ENCODE measurements at regions not wholly inside any gene's neighbourhood (a gene's known extent, or its start where the extent isn't known, plus 50 kb on each side); places are given as distances from the start of the nearest gene placed in this dataset.

DNA sequence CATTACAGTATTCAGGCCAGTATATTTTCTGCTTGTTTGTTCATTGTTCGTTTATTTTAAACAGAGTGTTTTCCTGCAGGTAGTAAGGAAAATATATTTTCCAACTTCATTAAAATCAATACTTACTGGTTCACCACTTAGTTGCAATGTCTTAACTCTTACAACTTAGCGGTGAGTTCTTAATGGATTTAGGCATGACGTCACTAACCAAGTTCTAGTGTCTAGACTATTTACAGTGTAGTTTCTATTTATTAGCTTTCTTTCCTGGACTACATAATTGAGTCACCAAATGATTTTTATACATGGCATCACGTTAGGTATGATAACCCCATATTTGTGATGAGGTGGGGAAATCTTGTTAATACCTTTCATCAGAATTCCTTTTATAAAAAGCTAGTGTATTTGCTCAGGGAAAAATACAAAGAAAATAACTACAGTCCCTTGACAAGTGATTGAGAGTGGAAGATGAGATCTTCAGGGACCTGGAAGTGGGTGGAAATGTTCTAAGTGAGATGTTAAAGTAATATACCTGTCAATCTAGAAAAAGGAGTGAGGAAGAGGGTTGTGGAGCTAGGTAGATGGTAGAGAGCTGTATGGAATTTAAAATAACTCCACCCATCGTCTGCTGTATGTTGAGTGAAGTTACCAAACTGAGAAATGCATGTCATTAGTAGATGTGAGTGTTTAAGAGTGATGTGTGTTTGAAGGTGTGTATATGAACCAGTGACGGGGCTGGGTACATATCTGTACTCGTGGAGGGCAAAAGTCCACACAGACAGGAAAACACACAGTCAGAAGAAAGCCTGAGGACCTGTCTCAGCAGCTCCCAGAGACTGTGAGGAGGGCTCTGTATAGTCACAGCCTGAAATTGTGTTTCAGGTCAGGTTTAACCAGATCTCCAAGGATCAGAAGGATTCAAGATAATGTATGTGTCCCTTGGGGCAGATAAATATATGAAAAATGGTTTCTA lies 197.6 kb upstream of the ADAMTS5 start:
- TF ChIP-seq EZH2 (IDR thresholded peaks at IDR 0.05; ENCODE audit: borderline replicate concordance), result no peak
- TF ChIP-seq, protein P1, sequence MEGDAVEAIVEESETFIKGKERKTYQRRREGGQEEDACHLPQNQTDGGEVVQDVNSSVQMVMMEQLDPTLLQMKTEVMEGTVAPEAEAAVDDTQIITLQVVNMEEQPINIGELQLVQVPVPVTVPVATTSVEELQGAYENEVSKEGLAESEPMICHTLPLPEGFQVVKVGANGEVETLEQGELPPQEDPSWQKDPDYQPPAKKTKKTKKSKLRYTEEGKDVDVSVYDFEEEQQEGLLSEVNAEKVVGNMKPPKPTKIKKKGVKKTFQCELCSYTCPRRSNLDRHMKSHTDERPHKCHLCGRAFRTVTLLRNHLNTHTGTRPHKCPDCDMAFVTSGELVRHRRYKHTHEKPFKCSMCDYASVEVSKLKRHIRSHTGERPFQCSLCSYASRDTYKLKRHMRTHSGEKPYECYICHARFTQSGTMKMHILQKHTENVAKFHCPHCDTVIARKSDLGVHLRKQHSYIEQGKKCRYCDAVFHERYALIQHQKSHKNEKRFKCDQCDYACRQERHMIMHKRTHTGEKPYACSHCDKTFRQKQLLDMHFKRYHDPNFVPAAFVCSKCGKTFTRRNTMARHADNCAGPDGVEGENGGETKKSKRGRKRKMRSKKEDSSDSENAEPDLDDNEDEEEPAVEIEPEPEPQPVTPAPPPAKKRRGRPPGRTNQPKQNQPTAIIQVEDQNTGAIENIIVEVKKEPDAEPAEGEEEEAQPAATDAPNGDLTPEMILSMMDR (IDR thresholded peaks at IDR 0.05; ENCODE audit: poor library complexity), result no peak
- no peak for TF ChIP-seq EZH2phosphoT487 (IDR thresholded peaks at IDR 0.05; ENCODE audit: low read depth, severe bottlenecking, unreplicated experiment)
- H3K4me1 ChIP-seq (ENCODE audit: insufficient read depth), result no peaks in the 10 kb centered on the region
- H3K4me3 ChIP-seq, result no peak overlapping the region
- no peaks in the 10 kb centered on the region for H3K9me2 ChIP-seq (replicated peaks; ENCODE audit: insufficient read depth)
- no peaks in the 10 kb centered on the region for H3K9me3 ChIP-seq (ENCODE audit: low read depth)
- DNase-seq (ENCODE audit: low spot score), result peak; percentile 60
- no peak overlapping the region for H3K4me2 ChIP-seq
- H4K20me1 ChIP-seq (ENCODE audit: insufficient read depth, poor library complexity, severe bottlenecking), result no peaks in the 10 kb centered on the region
- H3K79me2 ChIP-seq, result no peaks in the 10 kb centered on the region
- H3K36me3 ChIP-seq (replicated peaks; ENCODE audit: insufficient read depth, low read depth), result no peaks in the 10 kb centered on the region
- no peaks in the 10 kb centered on the region for H3K27me3 ChIP-seq
- peak overlapping the region; percentile 37 for H3K27ac ChIP-seq
- H2AFZ ChIP-seq, result peak overlapping the region; percentile 14
- WGBS (ENCODE audit: low lambda C conversion rate, missing lambda C conversion rate), result 71% methylated on average over 7 of the region's 7 CpGs

DNA sequence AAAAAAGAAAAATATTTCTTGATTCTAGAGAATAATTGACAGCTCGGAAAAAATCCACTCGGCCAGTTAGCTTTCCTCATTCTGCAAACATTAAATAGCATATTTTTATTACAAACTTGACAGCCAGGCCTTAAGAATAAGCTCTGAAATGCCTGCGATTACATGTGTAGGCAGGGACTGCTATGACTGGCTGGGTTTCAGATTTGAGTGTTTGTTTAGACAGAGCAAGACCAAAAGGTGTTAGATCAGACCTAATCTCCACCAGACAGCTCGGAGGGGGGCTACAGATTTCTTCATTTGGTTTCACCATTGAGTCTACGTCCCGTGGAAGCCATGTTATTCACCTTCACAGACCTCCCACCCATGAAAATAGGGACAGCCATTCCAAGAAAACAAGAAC lies 192.1 kb upstream of the ADAMTS5 start:
- H4K20me1 ChIP-seq (ENCODE audit: insufficient read depth, poor library complexity, severe bottlenecking), result no peaks in the 10 kb centered on the region
- no peaks in the 10 kb centered on the region for H3K9me2 ChIP-seq (replicated peaks; ENCODE audit: insufficient read depth)
- no peak for DNase-seq (ENCODE audit: low spot score)
- no peaks in the 10 kb centered on the region for H3K9me3 ChIP-seq (ENCODE audit: low read depth)
- H3K79me2 ChIP-seq, result no peaks in the 10 kb centered on the region
- H3K36me3 ChIP-seq (replicated peaks; ENCODE audit: insufficient read depth, low read depth), result no peaks in the 10 kb centered on the region
- WGBS (ENCODE audit: low lambda C conversion rate, missing lambda C conversion rate), result 27% methylated on average over 6 of the region's 6 CpGs
- TF ChIP-seq EZH2phosphoT487 (IDR thresholded peaks at IDR 0.05; ENCODE audit: low read depth, severe bottlenecking, unreplicated experiment) (no peak), EZH2 (IDR thresholded peaks at IDR 0.05; ENCODE audit: borderline replicate concordance) (no peak)
- TF ChIP-seq, protein P1 (IDR thresholded peaks at IDR 0.05; ENCODE audit: poor library complexity), result no peak
- no peak overlapping the region for H3K27ac ChIP-seq
- H3K4me3 ChIP-seq, result no peak overlapping the region
- H3K27me3 ChIP-seq, result no peaks in the 10 kb centered on the region
- no peak overlapping the region for H3K4me2 ChIP-seq
- no peaks in the 10 kb centered on the region for H3K4me1 ChIP-seq (ENCODE audit: insufficient read depth)
- H2AFZ ChIP-seq, result no peak overlapping the region

DNA sequence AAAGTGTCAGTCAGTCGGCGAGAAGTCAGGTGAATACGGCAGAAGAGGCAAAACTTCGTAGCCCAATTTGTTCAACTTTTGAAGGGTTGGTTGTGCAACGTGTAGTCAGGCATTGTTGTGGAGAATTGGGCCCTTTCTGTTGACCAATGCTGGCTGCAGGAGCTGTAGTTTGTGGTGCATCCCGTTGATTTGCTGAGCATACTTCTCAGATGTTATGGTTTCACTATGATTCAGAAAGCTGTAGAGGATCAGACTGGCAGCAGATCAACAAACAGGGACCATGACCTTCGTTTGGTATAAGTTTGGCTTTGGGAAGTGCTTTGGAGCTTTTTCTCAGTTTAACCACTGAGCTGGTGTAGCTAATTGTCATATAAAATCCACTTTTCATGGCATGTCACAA lies 190.2 kb upstream of the ADAMTS5 start:
- H3K9me3 ChIP-seq (ENCODE audit: low read depth), result no peaks in the 10 kb centered on the region
- WGBS (ENCODE audit: low lambda C conversion rate, missing lambda C conversion rate), result 62% methylated on average over 7 of the region's 7 CpGs
- TF ChIP-seq EZH2phosphoT487 (IDR thresholded peaks at IDR 0.05; ENCODE audit: low read depth, severe bottlenecking, unreplicated experiment) (no peak), EZH2 (IDR thresholded peaks at IDR 0.05; ENCODE audit: borderline replicate concordance) (no peak)
- DNase-seq (ENCODE audit: low spot score), result no peak
- H3K36me3 ChIP-seq (replicated peaks; ENCODE audit: insufficient read depth, low read depth), result no peaks in the 10 kb centered on the region
- no peaks in the 10 kb centered on the region for H3K4me1 ChIP-seq (ENCODE audit: insufficient read depth)
- H3K27ac ChIP-seq, result no peak overlapping the region
- no peak overlapping the region for H3K4me2 ChIP-seq
- no peaks in the 10 kb centered on the region for H3K27me3 ChIP-seq
- H4K20me1 ChIP-seq (ENCODE audit: insufficient read depth, poor library complexity, severe bottlenecking), result no peaks in the 10 kb centered on the region
- no peaks in the 10 kb centered on the region for H3K9me2 ChIP-seq (replicated peaks; ENCODE audit: insufficient read depth)
- no peaks in the 10 kb centered on the region for H3K79me2 ChIP-seq
- H2AFZ ChIP-seq, result no peak overlapping the region
- no peak overlapping the region for H3K4me3 ChIP-seq

DNA sequence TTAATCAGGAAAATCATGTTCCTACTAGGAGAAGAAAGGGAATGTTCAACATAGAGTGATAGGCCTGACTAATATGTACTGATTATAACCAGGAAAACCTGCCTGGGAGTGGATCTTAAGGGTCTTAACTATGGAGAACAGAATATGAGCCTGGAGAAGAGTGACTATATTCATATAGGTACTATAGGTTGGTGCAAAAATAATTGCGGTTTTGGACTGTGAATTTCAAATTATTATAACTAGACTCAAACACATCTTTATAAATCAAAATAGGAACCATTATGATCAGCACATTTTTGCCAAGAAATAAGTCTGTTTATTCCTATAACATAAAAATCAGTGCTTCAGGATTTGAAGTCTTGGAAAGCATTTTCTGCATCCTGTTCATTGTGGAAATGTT lies 189.8 kb upstream of the ADAMTS5 start:
- Histone ChIP-seq H3K9me3 (ENCODE audit: low read depth) (no peaks in the 10 kb centered on the region), H3K79me2 (no peaks in the 10 kb centered on the region), H4K20me1 (ENCODE audit: insufficient read depth, poor library complexity, severe bottlenecking) (no peaks in the 10 kb centered on the region), H3K27ac (no peak overlapping the region), H3K4me3 (no peak overlapping the region), H3K9me2 (replicated peaks; ENCODE audit: insufficient read depth) (no peaks in the 10 kb centered on the region), H3K4me1 (ENCODE audit: insufficient read depth) (no peaks in the 10 kb centered on the region), H3K36me3 (replicated peaks; ENCODE audit: insufficient read depth, low read depth) (no peaks in the 10 kb centered on the region), H3K27me3 (no peaks in the 10 kb centered on the region), H2AFZ (no peak overlapping the region), H3K4me2 (no peak overlapping the region)
- DNase-seq (ENCODE audit: low spot score), result no peak
- WGBS (ENCODE audit: low lambda C conversion rate, missing lambda C conversion rate), result 92% methylated on average over 1 of the region's 1 CpG
- TF ChIP-seq EZH2phosphoT487 (IDR thresholded peaks at IDR 0.05; ENCODE audit: low read depth, severe bottlenecking, unreplicated experiment) (no peak), EZH2 (IDR thresholded peaks at IDR 0.05; ENCODE audit: borderline replicate concordance) (no peak)
